Stimulated activated CD4-positive, alpha-beta T cell treated with anti-CD3 and anti-CD28 coated beads, Interleukin-15, amount 100 ng/mL, for 24 hours (primary cell): ENCODE measurements at regions not wholly inside any gene's neighbourhood (a gene's known extent, or its start where the extent isn't known, plus 50 kb on each side); places are given as distances from the start of the nearest gene placed in this dataset.
A peak's percentile ranks its signal among the peaks of the same experiment; 100 is the strongest.
"Not testable (repeated sequence)": the region's sequence is repeated elsewhere in the genome, so short reads cannot be mapped to it uniquely, and the experiment has no call there.

ENCODE experiments used
- DNase-seq: peaks from one replicate; pipeline ENCODE4 v3.0.0-alpha.2; 2020

DNA sequence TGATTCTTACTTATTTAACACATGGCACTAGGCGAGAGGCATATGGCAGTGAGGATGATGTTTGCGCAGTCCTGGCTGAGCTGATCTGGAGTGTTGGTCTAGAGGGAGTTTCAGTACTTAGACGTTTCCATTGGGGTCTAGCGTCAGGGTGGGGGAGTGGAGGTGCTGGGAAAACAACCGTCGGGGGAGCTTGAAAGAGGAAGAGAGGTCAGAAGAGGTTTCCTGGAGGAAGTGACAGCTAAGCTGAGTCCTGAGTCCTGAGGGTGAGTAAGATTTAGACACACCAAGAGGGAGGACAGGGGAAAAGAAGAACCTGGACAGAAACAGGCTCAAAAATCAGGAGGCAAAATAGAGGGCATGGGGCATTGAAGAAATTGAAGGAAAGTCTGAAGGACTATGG is 81.4 kb downstream of the ALOX5AP start:
- DNase-seq: no peak

DNA sequence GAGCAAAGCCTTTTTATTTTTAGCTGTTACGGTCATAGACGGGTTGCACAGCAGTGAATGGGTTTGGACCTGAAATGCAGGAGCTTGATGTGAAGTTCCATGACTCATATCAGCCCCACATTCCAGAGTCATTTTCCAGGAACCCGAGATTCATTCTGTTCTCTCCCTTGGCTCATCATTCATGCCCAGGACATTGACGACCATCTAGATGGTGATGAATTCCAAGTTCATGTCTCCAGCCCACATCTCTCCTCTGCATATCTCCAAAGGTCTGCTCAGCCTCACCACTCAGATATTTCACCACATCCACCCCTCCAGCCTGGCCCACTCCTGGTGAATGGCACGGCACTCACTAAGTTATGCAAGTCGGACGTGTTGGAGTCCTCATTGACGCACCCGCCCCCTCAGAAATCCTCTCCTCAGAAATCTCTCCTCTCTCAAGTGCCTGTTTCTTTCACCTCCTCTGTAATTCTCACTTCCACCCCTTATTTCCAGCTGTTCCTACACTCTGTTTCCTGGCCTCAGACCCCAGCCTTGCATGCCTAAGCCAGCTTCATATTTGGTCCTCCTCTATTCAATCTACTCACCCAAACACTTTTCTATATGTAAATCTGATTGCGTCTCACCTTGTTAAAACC is 83.1 kb downstream of the ALOX5AP start:
- DNase-seq: no peak

DNA sequence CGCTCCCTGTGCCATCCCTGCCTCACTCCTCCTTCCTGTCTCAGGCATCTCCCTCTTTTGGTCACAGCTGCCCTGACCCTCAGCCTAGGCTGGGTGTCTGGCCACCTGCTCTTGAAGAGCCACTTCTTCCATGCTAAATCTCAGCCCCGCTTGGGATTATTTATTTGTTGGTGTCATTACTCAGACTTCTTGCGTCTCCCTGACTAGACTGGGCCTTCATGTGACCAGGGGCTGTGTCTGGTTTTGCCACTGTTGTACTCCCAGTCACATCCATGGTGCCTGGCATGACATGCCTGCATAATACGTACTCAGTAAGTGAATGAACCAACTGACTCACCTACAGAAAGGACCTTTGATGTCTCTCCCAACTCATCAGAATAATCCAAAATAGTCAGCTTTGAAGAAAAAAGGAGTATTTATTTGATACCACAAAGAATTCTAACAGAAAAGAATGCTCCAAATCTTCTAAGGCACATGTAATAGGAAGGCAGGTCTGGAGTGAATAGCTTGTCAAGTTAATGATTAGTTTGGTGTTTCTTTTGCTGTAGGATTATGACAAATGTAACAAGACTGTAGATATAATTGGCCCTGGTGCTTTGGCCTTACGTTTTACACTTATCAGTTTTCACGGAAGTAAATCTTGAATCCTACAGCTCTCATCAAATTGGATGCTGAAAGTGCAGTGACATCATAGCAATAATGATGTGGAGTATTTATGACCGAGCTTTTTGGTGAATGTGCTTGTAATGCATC is 84.0 kb downstream of the ALOX5AP start:
- no peak for DNase-seq

DNA sequence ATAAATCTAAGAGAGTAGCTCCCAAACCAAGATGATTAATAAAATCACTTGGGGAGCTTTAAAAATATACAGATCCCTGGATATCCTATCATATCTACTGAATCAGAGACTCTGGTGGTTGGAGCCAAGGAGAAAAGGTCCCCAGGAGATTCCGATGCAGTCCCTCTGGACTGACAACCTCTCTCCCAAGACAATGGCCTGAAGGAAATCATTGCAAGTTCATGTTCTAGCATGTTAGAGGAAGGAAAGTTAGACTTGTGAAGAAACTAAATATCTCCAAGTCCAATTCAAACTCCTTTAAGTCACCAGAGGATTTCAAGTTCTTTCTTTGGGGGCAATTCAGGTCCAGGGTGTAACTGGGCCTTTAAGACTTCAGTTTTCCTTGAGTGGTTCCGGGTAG is 84.7 kb upstream of the MEDAG start:
- DNase-seq: no peak

DNA sequence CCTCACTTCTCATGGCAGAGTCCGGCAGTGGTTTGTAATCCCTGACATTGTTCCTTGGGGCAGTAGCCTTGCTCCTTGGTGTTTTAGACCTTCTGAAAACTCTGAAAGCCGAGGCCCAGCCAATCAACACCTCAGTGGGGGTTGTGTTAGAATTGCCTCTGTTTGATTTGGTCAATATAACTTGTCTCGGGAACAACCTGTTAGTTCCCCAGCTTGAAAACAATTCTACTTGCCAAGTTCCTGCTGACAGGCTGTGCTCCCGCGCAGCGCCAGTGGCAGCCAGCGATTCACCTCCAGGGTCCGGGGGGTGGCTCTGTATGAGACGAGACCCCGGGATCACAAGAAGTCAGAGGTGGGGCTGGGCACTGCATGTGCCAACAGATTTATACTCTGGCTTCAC is 81.4 kb upstream of the MEDAG start:
- DNase-seq: no peak

DNA sequence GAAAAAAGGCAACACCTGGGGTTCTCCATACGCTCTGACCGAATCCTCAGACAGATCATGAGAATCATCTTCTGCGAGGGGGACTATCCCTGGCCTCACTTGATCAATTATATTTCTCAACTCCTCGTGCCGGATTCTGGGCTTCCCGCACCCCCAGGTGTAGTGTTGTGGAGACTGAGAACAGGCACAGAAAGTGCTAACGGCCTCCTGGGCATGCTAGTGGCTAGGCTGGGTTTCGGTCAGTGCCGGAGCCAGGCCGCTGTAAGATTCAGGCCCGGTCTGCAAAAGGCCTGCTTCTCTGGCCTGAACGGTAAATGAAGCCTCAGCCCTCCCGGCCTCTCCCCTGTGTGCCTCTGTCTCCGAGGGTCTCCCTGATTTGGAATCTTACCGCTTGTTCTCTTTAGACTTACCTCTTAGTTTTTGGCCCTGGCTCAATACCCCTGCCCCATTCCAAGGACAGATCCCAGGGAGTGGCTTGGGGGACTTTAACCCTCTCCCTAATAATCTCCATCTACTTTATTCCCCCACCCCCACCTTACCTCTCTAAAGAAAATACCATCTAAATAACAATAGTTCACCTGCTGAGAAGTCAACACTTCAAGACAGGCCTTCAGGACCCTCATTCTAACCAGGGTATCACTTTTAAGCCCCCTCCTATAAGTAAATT is 79.0 kb upstream of the MEDAG start:
- DNase-seq: no peak

DNA sequence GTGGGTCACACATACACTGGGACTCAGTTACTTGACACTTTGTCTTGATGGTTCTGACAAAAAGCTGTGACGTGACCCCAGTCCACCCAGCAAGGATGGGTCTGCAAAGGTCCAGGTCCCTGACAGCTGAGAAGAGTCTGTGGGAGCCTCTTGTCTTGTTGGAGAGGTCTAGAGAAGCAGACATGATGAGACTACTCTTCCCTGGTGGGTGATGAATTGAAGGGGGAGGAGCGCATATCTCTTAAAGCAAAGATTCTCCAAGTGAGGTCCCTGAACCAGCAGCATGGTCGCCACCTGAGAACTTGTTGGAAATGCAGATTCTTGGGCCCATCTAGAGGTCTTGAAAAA is 78.5 kb upstream of the MEDAG start:
- DNase-seq: no peak

DNA sequence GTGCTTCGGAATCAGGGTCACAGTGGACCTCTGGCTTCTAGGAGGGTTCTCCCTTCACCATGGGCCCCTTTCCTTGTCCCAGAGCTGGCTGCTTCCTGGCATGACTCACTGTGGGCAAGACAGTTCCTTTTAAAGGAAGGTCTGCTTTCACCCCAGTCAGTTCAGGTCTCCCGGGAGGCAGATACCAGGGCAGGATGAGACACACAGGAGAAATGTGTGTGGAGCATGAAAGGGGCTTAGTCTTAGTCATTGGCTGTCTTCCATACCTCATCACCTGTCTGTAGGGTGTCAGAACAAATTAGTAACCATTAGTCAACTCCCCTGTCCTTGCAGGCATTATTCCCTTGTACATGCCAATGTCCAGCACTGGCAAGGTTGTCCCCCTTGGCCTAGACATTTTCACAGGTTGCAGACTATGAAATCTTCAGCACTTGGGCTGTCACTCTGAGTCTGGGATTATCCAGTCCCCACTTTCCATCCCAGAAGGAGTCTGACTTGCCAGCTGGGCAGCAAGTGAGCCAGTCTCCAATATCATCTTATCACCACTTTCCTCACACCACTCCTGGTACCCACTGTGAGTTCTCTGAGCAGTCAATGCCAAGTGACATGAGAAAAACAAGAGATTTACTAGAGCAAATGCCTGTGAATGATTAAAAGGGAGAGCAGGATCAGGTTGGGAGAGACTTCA is 76.8 kb upstream of the MEDAG start:
- no peak for DNase-seq

DNA sequence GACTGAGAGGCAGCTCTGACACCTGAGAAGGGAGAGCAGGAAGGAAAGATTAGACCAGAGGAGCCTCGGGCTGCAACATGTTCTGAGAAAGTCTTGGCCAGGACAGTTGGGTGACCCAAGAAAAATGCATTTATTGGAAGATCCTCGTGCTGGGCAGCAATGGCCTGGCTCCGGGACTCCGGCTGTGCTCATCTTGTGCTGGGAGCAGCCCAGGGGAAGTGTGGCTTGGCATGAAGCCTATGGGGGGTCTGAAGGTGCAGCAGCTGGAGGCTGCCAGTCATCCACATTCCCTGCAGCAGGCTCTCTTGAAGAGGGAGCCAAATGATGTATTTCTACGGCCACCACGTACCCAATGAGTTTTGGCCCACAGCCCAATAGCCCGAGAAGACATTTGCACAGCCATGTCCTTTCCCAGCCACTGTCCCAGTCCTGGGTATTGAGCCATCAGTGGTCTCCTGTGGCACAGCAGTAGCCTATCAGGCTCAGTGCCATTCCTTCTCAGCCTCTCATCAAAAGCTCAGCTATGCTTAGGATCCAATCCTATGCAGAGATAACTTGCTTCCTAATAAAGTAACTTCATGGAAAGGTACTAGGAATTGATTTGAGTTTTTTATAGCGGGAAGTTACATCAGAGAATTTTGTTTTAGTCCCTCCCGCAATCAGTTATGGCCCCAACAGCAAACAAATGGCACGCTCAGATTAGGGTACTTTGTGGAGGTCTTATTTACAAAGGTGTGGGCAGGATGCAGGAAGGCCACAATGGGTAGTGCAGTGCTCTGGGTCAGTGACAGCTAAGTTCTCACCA is 76.0 kb upstream of the MEDAG start:
- no peak for DNase-seq

DNA sequence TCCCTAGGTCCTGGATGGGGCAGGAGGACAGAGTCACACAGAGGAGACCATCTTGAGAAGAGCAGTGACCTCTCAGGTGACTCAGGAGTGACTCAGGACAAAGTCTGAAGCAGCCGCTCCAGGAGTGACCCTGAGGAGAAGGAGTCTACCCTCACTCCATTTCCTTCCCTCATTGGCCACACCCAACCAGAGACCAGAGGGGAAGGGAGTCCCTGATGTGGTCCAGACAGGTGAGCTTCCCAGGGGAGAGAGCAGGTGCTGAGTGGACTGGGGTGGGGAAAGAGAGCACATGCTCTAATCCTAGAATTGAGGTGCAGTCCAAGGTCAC is 75.5 kb upstream of the MEDAG start:
- no peak for DNase-seq

DNA sequence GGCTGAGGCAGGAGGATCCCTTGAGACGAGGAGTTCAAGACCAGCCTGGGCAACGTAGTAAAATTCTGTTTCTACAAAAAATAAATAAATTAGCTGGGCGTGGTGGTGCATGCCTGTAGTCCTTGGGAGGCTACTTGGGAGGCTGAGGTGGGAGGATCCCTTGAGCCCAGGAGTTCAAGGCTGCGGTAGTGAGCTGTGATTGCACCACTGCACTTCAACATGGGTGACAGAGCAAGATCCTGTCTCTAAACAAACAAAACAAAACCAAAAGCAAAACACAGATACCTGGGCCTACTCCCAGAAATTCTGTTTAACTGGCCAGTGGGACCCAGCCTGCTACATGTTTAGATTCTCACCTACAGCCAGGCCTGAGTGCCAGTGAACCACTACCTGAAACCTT is 74.6 kb upstream of the MEDAG start:
- DNase-seq: no peak

DNA sequence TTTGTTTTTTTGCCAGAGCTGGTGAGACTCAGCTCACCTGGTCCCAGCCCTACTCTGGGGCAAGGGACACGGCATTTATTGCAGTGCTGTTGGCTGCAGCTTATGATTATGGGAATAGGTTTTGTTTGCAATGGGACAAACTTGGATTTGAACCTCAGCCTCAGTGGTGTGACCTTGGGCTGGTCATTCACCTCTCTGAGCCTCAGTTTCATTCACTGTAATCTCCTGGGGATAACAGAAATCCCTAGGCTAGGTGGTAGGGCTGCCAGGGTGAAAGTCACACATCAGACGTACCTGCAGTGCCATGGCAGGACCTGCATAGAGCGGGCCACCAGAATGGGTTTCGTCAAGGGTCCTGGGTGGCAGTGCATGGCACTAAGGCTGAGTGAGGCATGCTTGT is 73.7 kb upstream of the MEDAG start:
- no peak for DNase-seq

DNA sequence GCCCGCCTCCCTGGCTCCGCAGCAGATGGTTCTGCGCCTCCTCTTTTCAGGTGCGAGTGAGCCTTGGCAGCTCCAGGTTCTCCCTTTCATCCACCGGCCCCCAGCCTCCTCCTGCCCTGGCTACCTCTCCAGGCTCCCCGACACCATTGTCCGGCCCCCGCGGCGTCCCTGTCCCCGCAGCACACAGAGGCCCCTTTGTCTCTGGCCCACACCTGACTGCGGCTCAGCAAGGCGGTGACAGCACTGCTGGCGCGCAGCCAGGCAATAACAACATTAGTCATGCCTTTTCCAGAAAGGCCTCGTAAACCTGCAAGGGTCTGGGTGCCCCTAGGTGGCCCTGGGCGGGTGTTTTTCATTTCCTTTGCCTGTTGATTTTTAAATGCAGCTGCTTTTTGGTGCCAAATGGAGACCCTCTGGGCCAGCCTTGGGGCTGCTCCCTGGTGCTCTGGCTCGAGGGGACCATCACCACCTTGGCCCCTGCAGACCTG is 73.2 kb upstream of the MEDAG start:
- DNase-seq: peak; percentile 70

DNA sequence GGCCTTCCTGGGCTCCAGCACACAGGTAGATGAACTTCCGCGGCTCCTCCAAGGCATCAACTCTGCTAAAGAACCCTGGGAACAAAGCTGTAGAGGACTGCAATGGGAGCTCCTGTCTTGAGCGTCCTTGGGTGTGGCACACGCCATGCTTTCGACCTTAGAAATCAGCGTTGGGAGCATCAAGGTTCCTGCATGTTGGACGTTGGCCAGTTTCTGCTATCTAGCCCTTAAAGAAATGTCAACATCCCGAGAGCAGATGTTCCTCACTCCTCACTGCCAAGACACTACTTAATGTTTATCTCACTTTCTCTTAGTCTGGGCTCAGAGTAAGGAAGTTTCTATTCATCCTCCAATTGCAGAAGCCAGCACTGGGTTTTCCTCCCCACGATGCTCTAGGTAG is 70.6 kb upstream of the MEDAG start:
- DNase-seq: no peak

DNA sequence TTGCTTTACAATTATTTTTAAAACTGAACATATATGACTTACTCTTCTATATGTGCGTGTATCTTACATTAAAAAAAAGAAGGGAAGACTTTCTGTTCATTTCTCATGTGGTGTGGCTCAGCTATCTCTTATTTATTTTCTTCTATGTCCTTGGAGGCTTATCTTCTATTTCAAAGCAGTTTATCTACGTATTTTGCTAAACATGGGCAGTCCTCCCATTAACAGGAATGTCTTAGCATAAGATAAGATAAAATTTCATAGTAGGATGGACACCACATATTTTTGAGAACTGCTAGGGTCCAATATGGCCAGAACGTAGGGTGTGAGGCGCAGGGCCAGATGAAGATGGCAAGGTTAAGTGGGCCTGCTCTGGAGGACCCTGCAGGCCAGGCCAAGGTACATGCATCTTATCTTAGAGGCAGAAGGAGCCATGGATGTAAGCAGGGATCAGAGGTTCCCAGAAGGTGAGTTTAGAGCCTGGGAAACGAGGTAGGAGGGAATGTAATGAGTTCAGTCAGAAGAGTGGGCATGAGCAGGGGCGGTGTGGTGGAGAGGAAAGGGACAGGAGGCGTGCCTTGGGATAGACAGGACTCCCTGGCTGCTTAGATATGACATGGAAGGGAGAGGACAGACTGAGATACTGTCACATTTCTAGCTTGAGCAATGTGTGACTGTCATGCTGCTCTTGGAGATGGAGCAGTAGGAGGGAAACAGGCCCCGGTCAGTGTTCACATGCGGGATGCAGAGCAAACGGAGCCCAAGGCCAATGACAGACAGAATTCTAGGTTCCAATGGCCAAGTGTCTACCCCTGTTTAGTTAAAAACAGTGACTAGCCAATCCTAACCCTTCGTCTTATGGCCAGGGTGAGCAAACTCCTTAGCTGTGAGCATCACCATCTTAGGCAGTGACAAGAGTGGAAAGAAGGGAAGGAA is 68.6 kb upstream of the MEDAG start:
- no peak for DNase-seq

DNA sequence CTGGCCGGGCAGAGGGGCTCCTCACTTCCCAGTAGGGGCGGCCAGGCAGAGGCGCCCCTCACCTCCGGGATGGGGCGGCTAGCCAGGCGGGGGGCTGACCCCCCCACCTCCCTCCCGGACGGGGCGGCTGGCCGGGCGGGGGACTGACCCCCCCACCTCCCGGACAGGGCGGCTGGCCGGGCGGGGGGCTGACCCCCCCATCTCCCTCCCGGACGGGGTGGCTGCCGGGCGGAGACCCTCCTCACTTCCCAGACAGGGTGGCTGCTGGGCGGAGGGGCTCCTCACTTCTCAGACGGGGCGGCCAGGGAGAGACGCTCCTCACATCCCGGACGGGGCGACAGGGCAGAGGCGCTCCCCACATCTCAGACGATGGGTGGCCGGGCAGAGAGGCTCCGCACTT is 66.4 kb upstream of the MEDAG start:
- DNase-seq: not testable (repeated sequence)

DNA sequence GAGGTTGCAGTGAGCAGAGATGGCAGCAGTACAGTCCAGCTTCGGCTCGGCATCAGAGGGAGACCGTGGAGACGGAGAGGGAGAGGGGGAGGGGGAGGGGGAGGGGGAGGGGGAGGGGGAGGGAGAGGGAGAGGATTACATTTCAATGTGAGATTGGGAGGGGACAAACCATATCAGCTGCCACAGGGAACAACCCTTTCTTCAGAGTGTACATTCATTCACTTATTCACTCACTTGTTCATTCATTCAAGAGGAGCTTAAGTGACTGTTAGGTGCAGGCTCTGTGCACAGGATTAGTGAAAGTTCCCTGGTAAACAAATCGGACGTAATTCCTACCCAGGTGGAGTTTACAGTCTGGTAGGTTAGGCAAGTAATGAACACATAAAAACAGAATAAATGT is 65.6 kb upstream of the MEDAG start:
- DNase-seq: no peak

DNA sequence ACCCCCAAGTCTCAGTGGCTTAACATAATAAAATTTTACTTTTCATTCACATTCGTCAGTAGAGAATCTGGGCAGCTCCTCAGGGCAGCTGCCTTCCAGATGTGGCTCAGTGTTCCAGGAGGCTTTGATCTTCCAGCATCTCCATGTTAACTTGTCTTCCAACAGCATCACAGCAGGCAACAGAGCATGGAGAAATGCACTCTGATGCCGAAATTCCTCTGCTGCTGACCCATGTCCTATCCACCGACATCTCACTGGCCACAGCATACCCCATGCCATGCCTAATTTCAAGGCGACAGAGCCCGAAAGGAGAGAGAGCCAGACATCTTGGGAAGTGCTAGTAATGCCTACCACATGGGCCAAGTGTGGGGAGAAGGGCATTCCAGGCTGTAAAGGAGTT is 64.9 kb upstream of the MEDAG start:
- DNase-seq: no peak

DNA sequence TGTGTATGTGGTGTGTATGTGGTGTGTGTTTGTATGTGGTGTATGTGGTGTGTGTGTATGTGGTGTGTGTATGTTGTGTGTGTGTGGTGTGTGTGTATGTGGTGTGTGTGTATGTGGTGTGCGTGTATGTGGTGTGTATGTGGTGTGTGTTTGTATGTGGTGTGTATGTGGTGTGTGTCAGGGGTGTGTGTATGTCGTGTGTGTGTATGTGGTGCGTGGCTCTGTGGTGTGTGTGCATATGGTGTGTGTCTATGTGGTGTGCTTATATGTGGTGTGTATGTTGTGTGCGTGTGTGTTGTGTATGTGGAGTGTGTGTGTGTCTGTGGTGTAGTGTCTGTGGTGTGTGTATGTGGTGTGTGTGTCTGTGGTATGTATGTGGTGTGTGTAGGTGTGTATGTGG is 62.5 kb upstream of the MEDAG start:
- DNase-seq: no peak

DNA sequence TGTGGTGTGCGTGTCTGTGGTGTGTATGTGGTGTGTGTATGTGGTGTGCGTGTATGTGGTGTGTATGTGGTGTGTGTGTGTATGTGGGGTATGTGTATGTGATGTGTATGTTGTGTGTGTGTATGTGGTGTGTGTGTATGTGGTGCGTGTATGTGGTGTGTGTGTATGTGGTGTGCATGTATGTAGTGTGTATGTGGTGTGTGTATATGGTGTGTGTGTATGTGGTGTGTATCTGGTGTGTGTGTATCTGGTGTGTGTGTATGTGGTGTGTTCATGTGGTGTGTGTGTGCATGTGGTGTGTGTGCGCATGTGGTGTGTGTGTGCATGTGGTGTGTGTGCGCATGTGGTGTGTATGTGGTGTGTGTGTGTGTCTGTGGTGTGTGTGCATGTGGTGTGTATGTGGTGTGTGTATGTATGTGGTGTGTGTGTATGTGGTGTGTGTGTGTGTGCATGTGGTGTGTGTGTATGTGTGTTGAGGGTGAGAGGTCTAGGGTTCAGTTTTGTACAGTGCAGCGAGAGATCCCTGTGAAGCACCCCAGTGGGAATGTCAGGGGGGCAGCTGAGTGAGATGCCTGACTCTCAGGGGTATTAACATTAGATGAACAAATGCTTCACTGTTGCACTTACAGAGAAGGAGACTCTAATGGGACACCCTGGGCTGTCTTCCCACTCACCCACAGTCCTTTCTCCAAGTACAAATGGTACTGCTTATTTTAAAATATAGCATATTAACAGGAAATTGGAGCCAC is 61.3 kb upstream of the MEDAG start:
- DNase-seq: no peak
